ENCODE measurements at regions not wholly inside any gene's neighbourhood (a gene's known extent, or its start where the extent isn't known, plus 50 kb on each side); places are given as distances from the start of the nearest gene placed in this dataset.

- no peak overlapping the region for H3K9ac ChIP-seq (ENCODE audit: low read length)
- H3K79me2 ChIP-seq (replicated peaks; ENCODE audit: insufficient read depth, low read length), result no peaks in the 10 kb centered on the region
- no peaks in the 10 kb centered on the region for H3K36me3 ChIP-seq (ENCODE audit: insufficient read depth, low read length)
- H3K4me2 ChIP-seq (ENCODE audit: low read length), result no peak overlapping the region
- no peaks in the 10 kb centered on the region for H3K27me3 ChIP-seq (ENCODE audit: insufficient read depth, low read depth, low read length)
- H3F3A ChIP-seq (ENCODE audit: insufficient read depth, low read length, poor library complexity, severe bottlenecking), result no peaks in the 10 kb centered on the region
- H3K9me2 ChIP-seq (ENCODE audit: insufficient read depth, low read length), result no peaks in the 10 kb centered on the region
- H4K20me1 ChIP-seq (ENCODE audit: insufficient read depth), result no peaks in the 10 kb centered on the region
- H3K9me3 ChIP-seq (ENCODE audit: low read length), result no peaks in the 10 kb centered on the region
- no peak overlapping the region for H3K27ac ChIP-seq (ENCODE audit: low read length)
- no peak overlapping the region for H2AFZ ChIP-seq (ENCODE audit: low read depth, low read length)
- H3K4me3 ChIP-seq (ENCODE audit: low read length), result no peak overlapping the region
- TF ChIP-seq REST (IDR thresholded peaks at IDR 0.05; ENCODE audit: borderline replicate concordance) (no peak), CTCF (IDR thresholded peaks at IDR 0.05; ENCODE audit: poor library complexity, severe bottlenecking) (no peak), RAD21 (conservative IDR thresholded peaks at IDR 0.05) (no peak), EZH2 (IDR thresholded peaks at IDR 0.05; ENCODE audit: borderline replicate concordance, insufficient read depth, low read length, poor library complexity, severe bottlenecking) (no peak), EP300 (conservative IDR thresholded peaks at IDR 0.05; ENCODE audit: poor library complexity, severe bottlenecking) (no peak), SMC3 (conservative IDR thresholded peaks at IDR 0.05; ENCODE audit: poor library complexity) (no peak), MXI1 (conservative IDR thresholded peaks at IDR 0.05; ENCODE audit: poor library complexity, severe bottlenecking) (no peak), POLR2AphosphoS5 (IDR thresholded peaks at IDR 0.05) (no peak), TAF1 (IDR thresholded peaks at IDR 0.05; ENCODE audit: low read depth) (no peak)
Observed at GRCh38 chr14:51422704-51423103, 182.7 kb downstream of the TMX1 start.

GRCh38 chr14:51424041-51424440 lies 184.0 kb downstream of the TMX1 start:
- no peaks in the 10 kb centered on the region for H3K79me2 ChIP-seq (replicated peaks; ENCODE audit: insufficient read depth, low read length)
- H3K36me3 ChIP-seq (ENCODE audit: insufficient read depth, low read length), result no peaks in the 10 kb centered on the region
- H3K4me2 ChIP-seq (ENCODE audit: low read length), result no peak overlapping the region
- no peaks in the 10 kb centered on the region for H3K9me2 ChIP-seq (ENCODE audit: insufficient read depth, low read length)
- no peak overlapping the region for H2AFZ ChIP-seq (ENCODE audit: low read depth, low read length)
- TF ChIP-seq CTCF (IDR thresholded peaks at IDR 0.05; ENCODE audit: poor library complexity, severe bottlenecking) (no peak), MXI1 (conservative IDR thresholded peaks at IDR 0.05; ENCODE audit: poor library complexity, severe bottlenecking) (no peak)
- H3K9me3 ChIP-seq (ENCODE audit: low read length), result no peaks in the 10 kb centered on the region
- H3F3A ChIP-seq (ENCODE audit: insufficient read depth, low read length, poor library complexity, severe bottlenecking), result no peaks in the 10 kb centered on the region
- H4K20me1 ChIP-seq (ENCODE audit: insufficient read depth), result no peaks in the 10 kb centered on the region
- H3K27ac ChIP-seq (ENCODE audit: low read length), result no peak overlapping the region
- no peaks in the 10 kb centered on the region for H3K27me3 ChIP-seq (ENCODE audit: insufficient read depth, low read depth, low read length)
- no peak overlapping the region for H3K9ac ChIP-seq (ENCODE audit: low read length)
- H3K4me3 ChIP-seq (ENCODE audit: low read length), result no peak overlapping the region
